HEK293T (cell line): ENCODE measurements at regions not wholly inside any gene's neighbourhood (a gene's known extent, or its start where the extent isn't known, plus 50 kb on each side); places are given as distances from the start of the nearest gene placed in this dataset.

Source experiments
- FOXK2 ChIP-seq: fragments of 450-650 bp; IDR thresholded peaks from 2 replicates; pipeline ENCODE4 v1.6.1; 2016; ENCODE audit warnings: mild to moderate bottlenecking
- SUZ12 ChIP-seq: fragments of 450-650 bp; IDR thresholded peaks from 2 replicates; pipeline ENCODE4 v1.6.1; 2016; ENCODE audit warnings: mild to moderate bottlenecking

GRCh38 chr10:3339121-3339520, 166.5 kb upstream of the PITRM1 start:
- TF ChIP-seq FOXK2: no peak
- TF ChIP-seq SUZ12: no peak
